Rectal smooth muscle tissue (tissue), 1 donor: ENCODE measurements at regions not wholly inside any gene's neighbourhood (a gene's known extent, or its start where the extent isn't known, plus 50 kb on each side); places are given as distances from the start of the nearest gene placed in this dataset.

Experiments
- H3K27ac ChIP-seq: one replicate; pipeline ENCODE4 v1.7.0; 2013; ENCODE audit warnings: low read depth, low read length, inconsistent platforms
- H3K27me3 ChIP-seq: one replicate; pipeline ENCODE4 v1.7.0; 2013; ENCODE audit warnings: low read length; ENCODE audit not compliant: control insufficient read depth, insufficient read depth
- H3K36me3 ChIP-seq: one replicate; pipeline ENCODE4 v1.7.0; 2013; ENCODE audit warnings: low read length; ENCODE audit not compliant: control insufficient read depth, insufficient read depth
- H3K4me1 ChIP-seq: one replicate; pipeline ENCODE4 v1.7.0; 2013; ENCODE audit warnings: low read length; ENCODE audit not compliant: control insufficient read depth, insufficient read depth
- H3K4me3 ChIP-seq: one replicate; pipeline ENCODE4 v1.7.0; 2013; ENCODE audit warnings: low read length
- H3K9ac ChIP-seq: one replicate; pipeline ENCODE4 v1.7.0; 2013; ENCODE audit warnings: low read length

DNA sequence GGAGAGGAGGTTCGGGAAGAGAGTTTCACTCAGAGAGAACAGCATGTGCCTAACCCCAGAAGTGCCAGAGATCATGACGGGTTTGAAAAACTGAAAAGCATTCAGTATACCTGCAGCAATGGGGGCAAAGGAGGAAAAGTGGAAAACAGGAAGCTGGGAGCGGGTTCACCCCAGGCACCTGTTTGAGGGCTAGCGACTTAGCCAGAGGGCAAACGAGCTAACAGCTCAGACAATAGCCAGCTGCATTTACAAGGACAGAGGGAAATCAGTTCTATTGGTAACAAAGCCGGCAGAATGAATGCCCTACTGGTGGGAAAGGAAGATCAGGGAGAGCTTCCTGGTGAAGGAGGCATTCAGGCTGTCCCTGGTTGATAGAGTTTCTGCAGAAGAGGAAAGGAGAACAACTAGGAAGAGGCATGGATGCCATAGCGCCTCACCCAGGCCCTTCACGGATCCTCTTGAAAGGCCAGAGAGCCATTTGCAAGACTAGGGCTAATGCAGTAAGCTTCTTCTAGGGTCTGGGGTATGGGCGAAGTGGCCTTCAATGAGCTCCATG lies 141.7 kb upstream of the ADRA1B start:
- H3K27me3 ChIP-seq, result peaks cover 3% of the 10 kb centered on the region
- no peaks in the 10 kb centered on the region for H3K36me3 ChIP-seq
- H3K4me3 ChIP-seq, result no peak overlapping the region
- no peak overlapping the region for H3K9ac ChIP-seq
- H3K4me1 ChIP-seq, result peaks cover 6% of the 10 kb centered on the region
- H3K27ac ChIP-seq, result no peak overlapping the region

DNA sequence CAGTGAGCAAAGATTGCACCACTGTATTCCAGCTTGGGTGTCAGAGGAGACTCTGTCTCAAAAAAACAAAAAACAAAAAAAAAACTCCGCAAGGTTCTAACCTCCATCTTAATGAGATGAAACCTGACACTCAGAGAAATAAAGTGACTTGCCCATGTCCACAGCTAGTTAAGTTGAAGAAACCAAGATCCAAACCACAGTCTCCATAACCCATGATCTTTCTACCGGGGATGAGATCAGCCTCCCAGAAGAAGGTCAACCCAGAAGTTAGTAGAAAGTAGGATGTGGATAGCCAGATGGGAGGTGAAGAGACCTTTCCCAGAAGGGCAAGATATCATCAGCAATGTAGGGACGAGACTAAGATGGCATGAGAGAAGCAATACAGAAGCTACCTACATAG lies 140.4 kb upstream of the ADRA1B start:
- H3K4me1 ChIP-seq, result peaks cover 6% of the 10 kb centered on the region
- H3K27ac ChIP-seq, result no peak overlapping the region
- H3K36me3 ChIP-seq, result no peaks in the 10 kb centered on the region

DNA sequence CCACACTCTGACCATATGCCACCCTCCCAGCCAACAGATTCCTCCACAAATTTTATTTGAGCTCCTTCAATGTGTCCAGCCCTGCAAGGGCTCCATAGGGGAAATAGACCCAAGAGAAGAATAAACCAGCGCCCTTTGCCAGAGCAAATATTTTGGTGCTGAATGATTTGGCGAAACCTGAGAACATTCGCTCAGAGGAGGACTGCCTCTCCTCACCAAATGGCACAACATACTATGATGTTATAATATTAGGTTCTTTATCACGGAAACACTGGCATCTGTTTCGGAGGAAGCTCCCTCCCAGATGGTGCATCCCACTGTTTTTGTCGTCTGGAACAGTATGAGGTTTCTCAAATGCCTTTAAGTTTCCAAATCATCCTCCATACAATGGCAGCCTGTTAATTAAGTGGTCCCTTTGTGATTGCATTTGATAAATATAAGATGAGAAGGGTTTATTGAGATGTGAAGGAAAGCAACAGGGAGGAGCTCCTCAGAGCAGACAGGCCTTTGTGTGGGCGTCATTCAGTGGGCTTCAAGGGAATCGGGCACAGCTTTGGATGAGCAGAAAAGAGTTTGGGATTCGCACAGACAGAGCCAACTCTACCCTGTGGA lies 139.1 kb upstream of the ADRA1B start:
- Histone ChIP-seq H3K36me3 (no peaks in the 10 kb centered on the region), H3K27me3 (peaks cover 3% of the 10 kb centered on the region), H3K4me3 (no peak overlapping the region), H3K27ac (no peak overlapping the region), H3K4me1 (peaks cover 6% of the 10 kb centered on the region), H3K9ac (no peak overlapping the region)

More for the DNA sequence above, 140.4 kb upstream of the ADRA1B start:
- no peak overlapping the region for H3K4me3 ChIP-seq
- no peak overlapping the region for H3K9ac ChIP-seq
- peaks cover 3% of the 10 kb centered on the region for H3K27me3 ChIP-seq

DNA sequence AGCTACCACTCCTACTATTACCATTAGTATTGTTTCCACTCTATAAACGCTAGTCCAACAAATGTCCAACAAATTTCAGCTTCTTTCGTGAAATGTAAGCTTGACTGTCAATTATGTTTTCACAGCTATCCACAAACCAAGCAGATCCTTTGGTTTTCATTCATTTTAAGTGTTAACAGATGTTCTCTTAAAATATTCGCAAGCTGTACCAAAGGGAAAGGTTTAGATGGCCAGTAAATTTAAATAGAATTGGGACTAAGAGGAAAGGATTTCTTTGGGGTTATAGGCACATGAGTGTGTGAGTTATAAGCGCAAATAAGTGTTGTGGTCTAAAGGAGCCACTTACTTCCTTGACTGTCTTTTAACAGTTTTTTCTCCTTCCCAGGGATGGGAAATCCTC lies 136.8 kb upstream of the ADRA1B start:
- no peak overlapping the region for H3K4me3 ChIP-seq
- no peaks in the 10 kb centered on the region for H3K4me1 ChIP-seq
- no peaks in the 10 kb centered on the region for H3K36me3 ChIP-seq
- no peak overlapping the region for H3K9ac ChIP-seq
- H3K27me3 ChIP-seq, result peaks cover 3% of the 10 kb centered on the region
- no peak overlapping the region for H3K27ac ChIP-seq

DNA sequence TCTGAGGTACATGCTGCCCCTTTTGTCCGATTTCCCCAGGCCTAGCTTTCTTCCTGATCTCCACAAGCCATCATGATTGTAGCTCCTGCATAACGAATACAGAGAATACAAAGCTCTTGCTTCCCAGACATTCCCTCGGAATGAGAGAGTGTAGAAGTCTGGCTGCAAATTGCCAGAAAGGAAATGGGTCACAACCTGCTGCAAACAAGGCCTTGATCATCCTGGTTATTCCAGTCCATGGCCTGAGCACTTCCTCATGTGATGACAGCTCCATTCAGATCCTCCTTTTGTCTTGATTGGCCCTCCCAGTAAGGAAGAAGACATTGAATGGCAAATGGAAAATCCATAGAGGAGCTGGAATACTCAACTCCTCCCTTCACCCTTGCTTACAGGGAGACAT lies 136.0 kb upstream of the ADRA1B start:
- Histone ChIP-seq H3K27me3 (no peaks in the 10 kb centered on the region), H3K4me1 (no peaks in the 10 kb centered on the region), H3K4me3 (no peak overlapping the region), H3K36me3 (no peaks in the 10 kb centered on the region), H3K9ac (no peak overlapping the region), H3K27ac (no peak overlapping the region)

DNA sequence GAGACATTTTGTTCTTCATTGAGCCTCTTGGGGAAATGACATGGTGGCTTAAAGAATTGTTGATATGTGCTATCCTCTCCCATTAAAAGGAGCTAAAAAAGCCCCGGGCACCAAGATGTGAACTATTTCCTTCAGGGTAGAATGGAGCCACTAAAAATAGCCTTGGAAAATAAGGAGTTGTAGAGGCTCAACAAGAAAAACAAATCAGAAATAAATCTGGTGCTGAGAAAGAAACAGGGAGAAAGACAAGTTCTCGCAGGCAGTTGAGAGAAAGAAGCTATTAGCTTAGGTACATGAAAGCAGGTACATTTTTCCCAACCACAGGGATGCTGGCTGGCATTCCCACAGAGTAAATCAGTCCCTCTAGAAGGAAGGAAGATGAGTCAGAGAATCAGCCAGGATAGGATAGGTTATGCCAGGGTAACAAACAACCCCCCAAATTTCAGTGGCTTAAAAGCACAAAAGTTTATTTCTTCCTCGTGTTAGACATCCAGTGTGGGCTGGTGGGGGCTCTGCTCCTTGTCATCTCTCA lies 134.6 kb upstream of the ADRA1B start:
- Histone ChIP-seq H3K9ac (no peak overlapping the region), H3K4me1 (no peaks in the 10 kb centered on the region), H3K36me3 (no peaks in the 10 kb centered on the region), H3K27me3 (no peaks in the 10 kb centered on the region), H3K27ac (no peak overlapping the region), H3K4me3 (no peak overlapping the region)

DNA sequence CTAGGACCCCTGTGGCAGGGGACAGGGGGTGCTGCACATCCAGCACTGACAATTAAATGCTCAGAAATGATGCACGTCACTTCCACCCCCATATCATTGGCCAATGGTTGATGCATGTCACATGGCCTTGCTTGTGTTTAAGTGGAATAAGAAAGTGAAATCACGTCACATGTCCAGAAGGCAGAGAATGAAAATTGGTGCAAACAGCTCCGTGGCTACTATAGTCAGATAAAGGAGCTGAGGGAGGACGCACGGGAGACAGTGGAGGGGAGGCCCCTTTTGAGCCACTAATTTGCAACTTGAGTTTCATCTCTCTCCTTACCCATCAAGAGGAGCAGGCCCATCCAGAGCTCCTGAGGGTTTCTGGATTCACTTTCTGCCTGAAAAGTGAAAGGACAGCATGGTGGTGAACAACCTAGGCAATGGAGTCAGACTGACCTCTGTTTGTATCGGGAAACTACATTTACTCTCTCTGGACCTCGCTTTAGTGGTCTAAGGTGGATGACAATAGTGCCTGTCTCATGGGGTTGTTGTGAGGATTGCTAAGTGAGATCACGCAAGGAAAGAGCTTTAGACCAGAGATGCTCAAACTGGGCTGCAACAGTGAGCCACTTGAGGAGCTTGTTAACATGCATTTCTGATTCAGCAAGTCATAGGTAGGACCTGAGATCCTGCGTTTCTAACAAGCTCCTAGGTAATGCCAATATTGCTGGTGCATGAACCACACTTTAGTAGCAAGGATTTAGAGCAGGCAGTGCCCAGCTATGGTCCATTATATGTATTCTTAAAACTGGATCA lies 133.9 kb upstream of the ADRA1B start:
- Histone ChIP-seq H3K36me3 (no peaks in the 10 kb centered on the region), H3K9ac (no peak overlapping the region), H3K4me1 (no peaks in the 10 kb centered on the region), H3K4me3 (no peak overlapping the region), H3K27me3 (no peaks in the 10 kb centered on the region), H3K27ac (no peak overlapping the region)

DNA sequence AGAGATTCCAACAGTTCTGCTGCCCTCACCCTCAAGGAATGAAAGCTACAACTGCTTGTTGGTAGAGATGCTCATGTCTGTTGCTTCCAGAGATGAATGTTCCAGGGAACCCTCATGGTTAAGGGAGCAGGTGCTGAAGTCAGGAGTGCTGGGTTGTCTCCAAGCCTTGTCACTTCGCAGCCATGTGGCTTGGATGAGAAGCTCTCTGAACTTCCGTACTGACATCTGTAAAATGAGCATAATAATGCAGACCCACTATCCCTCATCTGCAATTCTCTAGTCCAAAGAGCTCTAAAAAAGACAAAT lies 133.3 kb upstream of the ADRA1B start:
- Histone ChIP-seq H3K27me3 (no peaks in the 10 kb centered on the region), H3K27ac (no peak overlapping the region), H3K4me1 (no peaks in the 10 kb centered on the region), H3K36me3 (no peaks in the 10 kb centered on the region), H3K9ac (no peak overlapping the region), H3K4me3 (no peak overlapping the region)

DNA sequence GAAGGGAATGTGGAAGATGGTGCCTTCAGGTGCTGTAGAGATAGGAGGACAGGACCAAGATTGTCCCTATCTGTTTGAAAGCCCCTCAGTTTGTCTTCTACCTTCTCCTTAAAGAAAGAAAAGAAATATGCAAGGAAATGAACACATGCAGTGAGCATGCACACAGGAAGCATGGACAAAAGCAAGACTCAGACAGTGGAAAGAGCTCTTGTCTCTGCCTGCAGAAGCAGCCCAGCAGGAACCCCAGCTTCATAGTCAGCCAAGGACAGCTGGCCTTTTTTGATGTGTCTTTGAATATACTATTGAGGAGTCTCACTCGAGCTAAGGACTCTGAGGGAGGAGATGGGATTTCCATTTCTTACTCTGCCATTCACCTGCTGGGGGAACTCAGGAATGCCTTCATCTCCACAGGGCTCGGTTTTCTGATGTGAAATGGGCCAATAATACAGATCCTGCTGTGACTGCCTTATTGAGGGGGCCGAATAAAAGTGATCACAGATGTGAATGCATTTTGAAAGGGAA lies 132.5 kb upstream of the ADRA1B start:
- Histone ChIP-seq H3K4me1 (no peaks in the 10 kb centered on the region), H3K27me3 (no peaks in the 10 kb centered on the region), H3K27ac (no peak overlapping the region), H3K9ac (no peak overlapping the region), H3K36me3 (no peaks in the 10 kb centered on the region), H3K4me3 (no peak overlapping the region)

DNA sequence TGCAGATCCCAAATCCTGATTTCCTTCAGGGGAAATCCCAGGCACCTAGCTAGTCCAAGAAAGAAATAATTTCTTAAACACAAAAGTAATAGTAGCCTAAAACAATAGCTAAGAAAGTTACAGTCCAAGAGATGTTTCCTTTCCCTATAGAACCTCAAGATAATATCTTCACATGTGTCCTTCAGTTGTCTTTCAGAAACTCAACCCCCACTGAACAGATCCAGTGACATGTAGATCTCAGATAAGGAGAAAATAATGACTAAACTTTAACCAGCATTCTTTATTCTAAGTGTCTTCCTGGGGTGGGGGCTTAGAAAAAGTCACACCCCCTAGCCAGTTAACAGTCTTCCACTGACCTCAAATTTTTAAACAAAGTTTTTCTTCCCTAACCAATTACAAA lies 131.3 kb upstream of the ADRA1B start:
- Histone ChIP-seq H3K4me1 (no peaks in the 10 kb centered on the region), H3K27ac (no peak overlapping the region), H3K9ac (no peak overlapping the region), H3K27me3 (no peaks in the 10 kb centered on the region), H3K4me3 (no peak overlapping the region), H3K36me3 (no peaks in the 10 kb centered on the region)

DNA sequence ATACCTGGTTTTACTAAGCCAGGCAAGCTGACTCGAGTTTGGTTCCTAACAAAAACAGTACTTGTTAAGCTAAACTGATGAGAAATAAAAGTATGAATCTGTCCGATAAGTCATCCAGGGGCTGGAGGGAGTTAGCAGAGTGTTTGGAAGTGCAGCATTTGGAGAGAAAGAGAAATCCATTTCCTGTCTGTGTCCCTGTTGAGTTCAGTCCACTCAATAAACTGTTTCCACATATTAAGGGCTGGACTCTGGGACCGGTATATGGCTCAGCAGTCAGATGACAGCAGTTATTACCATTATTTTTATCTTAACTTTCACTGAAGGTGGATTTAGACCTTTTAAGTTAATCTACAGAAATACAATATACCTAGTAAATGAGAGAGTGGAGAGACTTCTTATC lies 130.6 kb upstream of the ADRA1B start:
- H3K27me3 ChIP-seq, result no peaks in the 10 kb centered on the region
- no peak overlapping the region for H3K27ac ChIP-seq
- no peaks in the 10 kb centered on the region for H3K4me1 ChIP-seq
- H3K36me3 ChIP-seq, result no peaks in the 10 kb centered on the region
- H3K9ac ChIP-seq, result no peak overlapping the region
- H3K4me3 ChIP-seq, result no peak overlapping the region

DNA sequence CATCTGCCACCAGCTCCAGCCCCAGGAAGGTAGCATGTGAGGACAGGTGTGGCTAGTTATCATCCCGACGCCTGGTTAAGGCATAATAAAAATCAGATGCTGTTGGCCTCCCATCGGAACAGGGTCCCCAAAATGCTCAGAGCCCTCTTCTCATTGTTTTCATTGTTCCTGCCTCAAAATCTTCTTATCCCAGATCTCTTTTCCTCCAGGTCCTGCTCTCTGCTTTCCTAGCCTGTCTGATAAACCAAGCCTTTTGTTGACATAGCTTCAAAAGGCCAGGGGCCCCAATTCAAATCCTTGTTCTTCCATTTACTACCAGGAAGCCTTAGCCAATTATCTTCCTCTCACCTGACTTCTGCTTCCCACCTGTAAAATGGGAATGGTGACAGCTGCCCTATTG lies 130.1 kb upstream of the ADRA1B start:
- no peak overlapping the region for H3K4me3 ChIP-seq
- no peaks in the 10 kb centered on the region for H3K36me3 ChIP-seq
- no peak overlapping the region for H3K27ac ChIP-seq
- no peaks in the 10 kb centered on the region for H3K27me3 ChIP-seq
- no peaks in the 10 kb centered on the region for H3K4me1 ChIP-seq
- H3K9ac ChIP-seq, result no peak overlapping the region
